NCI-H2107 (cell line): ENCODE measurements at regions not wholly inside any gene's neighbourhood (a gene's known extent, or its start where the extent isn't known, plus 50 kb on each side); places are given as distances from the start of the nearest gene placed in this dataset.

ENCODE experiments used
- DNase-seq: peaks from one replicate; lab custom pipeline; 2025; lab: John Stamatoyannopoulos, UW

DNA sequence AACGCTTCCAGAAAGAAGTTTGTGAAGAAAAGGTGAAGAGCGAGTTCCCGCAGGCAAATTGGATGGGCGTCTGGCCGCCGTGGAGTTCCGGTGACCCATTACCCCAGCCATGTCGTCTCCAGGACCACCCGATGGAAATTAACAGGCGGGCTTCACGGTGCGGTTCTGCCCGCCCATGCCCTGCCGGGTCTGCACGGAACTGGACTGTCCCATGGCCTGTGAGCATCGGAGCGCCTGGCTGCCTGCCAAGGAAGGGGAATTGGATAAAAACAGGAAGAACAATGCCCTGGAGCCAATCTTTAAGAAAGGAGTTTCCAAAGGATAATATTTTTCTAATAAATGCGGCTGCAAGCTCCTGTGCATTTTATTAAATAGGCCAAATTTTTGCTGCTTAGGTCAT lies 319.8 kb upstream of the SLC7A11 start:
- no peak for DNase-seq

DNA sequence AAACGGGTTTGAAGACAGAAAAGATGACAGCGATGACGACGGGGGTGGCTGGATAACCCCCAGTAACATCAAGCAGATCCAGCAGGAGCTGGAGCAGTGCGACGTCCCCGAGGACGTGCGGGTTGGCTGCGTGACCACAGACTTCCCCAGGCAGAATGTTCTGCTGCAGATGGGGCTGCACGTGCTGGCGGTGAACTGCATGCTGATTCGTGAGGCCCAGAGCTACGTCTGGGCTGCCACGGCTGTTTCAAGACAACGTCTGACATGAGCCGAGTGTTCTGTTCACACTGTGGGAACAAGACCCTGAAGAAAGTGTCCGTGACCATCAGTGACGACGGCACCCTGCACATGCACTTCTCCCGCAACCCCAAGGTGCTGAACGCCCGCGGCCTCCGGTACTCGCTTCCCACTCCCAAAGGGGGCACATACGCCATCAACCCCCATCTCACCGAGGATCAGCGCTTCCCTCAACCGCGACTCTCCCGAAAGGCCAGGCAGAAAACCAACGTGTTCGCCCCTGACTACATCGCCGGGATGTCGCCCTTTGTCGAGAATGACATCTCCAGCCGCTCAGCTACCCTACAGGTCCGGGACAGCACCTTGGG lies 319.2 kb upstream of the SLC7A11 start:
- DNase-seq: no peak

DNA sequence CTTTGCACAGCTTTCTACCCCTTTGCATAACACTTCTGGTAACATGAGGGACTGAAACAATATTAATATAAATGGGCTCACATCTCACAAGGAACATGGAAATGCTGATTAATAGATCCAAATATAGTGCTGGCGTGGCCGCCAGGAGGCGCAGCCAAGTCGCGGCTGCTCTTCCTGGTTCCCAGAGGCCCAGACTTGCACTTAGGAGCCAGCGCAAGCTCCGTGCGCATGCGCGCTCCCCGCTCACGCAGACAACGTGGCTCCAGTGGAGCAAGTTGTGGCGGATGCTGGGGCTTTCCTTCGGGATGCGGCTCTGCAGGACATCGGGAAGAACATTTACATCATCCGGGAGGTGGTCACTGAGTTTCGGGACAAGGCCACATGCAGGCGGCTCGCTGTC lies 318.3 kb upstream of the SLC7A11 start:
- DNase-seq: no peak

DNA sequence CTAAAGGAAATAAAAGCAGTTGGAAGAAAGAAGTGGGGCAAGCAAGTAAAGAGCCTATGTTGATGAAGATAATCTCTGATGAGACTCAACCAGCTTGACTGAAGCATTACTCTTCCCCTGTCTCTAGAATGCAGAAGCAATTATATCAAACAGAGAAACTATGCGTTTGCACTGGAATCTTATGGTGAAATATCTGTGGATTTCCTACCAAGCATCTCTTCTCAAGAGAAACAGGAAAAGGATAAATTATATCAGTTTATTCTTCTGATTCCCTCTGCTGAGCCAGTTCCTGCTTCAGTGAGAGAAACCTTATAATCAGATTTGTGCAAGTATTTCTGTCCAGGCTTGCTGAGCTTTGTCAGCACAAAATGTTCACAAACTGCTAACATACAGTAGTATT lies 316.7 kb upstream of the SLC7A11 start:
- no peak for DNase-seq

DNA sequence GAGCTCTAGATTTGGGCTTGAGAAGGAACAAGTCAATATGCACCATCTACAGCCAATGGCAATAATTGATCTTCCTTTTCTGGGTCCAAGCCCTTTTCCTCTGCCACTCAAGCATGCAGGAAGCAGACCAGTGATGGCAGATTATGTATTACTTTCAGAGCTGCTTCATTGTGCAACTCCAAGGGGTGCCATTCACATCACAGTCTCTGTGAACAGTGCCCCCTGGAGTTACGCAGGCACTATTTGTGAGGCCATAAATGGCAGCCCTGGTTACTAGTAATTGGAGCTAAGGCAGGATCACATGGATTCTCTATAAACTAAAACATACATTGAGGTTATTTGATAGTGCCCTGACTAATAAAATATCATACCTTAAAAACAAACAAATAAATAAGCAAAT lies 313.4 kb upstream of the SLC7A11 start:
- DNase-seq: no peak

DNA sequence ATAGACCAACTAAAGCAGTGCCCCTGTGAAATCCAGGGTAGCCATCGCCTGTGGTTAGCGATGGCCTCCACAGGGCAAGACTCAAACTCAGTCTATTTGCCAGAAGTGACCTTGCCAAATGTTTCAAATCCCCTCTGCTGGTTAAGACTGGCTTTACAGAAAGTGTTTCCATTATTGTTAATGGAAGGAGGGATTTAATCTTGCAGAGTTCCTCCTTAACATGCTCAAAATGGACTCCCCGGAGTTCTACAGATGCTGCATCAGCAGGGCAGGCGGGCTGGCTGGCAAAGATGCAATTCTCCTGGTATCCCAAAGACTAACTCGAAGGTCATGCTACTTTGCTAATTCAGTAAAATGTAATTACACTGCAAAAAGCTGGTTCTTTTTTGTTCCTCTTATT lies 313.0 kb upstream of the SLC7A11 start:
- DNase-seq: no peak

DNA sequence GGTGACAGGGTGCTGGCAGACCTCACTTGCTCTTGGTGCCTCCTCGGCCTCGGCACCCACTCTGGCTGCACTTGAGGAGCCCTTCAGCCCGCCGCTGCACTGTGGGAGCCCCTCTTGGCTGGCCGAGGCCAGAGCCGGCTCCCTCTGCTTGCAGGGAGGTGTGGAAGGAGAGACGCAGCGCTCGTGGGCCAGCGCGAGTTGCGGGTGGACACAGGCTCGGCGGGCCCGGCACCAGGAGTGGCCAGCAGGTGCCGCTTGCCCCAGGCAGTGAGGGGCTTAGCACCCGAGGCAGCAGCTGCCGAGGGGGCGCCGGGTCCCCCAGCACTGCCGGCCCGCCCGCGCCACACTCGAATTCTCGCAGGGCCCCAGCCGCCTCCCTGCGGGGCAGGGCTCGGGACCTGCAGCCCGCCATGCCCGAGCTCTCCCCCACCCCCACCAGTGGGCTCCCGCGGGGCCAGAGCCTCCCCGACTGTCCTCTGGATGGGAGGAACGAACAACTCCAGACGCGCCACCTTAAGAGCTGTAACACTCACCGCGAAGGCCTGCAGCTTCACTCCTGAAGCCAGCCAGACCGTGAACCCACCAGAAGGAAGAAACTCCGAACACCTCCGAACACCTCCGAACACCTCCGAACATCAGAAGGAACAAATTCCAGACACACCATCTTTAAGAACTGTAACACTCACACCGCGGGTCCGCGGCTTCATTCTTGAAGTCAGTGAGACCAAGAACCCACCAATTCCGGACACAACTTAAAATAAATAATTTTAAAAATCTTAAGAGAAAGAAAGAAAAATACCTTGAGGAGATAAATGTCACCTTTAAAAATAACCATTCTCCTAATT lies 311.1 kb upstream of the SLC7A11 start:
- DNase-seq: no peak

DNA sequence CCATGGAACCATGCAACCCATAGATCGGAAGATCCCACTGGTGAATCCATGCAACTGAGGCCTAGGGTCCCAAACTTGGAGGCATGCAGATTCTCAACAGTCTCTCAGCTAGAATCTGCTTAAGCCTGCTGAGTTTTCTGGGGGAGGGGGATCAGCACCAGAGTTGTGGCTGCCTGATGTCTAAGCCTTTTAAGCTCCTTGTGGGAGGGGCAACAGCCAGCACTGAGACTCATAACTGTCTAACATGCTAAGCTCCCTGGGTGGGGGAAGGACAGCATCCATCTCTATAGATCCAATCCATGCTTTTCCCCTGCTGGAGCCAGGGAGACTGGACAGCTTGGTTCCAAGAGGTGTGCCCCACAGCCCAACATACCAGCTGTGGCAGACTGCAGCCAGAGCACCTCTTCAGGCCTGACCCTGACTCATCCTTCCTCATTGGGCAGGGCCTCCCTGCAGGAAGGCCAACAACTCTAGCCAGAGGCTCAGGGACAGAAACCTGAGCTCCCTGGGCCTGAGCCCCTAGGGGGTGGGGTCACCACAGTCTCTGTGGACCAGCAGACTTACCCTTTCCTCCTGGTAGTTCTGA lies 300.1 kb upstream of the SLC7A11 start:
- no peak for DNase-seq

DNA sequence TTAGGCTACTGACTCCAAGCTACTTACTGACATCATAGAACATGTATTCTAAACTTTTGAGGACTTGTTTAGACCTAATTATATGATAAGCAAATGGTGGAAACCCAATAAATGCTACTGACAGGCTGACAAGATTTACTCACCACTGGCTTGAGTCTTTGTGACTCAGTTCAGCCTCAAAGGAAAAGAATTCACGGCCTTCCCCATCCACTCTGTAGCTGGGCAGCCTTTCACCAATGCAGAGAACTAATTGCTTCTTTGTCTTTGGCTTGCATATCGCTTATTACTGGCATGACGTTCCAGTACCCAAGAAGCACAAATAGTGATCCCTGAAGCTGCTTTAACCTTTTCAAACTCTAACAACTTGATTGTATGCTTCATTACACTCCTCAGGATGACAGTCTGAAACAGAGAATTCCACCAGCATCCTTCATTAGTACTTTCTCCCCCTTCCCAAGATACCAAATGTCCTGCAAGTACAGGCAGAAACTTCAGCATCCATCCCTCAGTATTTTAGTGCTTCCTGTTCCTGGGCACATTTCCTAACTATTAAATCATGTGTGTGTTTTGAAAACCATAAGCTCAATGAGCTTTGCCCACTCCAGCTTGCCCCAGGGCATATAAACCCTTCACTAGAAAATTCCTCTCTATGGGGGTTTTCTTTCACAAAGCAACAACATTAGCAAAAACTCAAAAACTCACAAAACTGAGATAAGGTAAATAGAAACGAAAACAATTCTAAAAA lies 298.1 kb upstream of the SLC7A11 start:
- no peak for DNase-seq

DNA sequence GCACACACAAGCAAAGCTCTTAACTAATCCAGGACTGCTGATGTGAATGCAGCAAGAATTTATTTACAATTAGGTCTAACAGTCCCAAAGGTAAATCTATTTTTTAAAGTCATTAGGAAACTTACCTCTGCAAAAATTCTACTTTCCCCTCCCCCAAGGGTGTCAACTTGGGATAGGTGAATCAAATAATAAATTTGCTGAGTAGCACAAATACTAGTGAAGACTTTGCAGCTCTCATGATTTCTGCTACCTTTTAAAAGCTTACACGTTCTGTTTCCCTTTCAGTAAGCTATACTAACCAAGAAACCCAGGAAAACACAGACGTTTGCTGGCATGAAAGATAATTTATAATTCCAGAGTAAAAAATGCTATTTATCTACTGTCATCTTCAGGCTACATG lies 296.6 kb upstream of the SLC7A11 start:
- no peak for DNase-seq

DNA sequence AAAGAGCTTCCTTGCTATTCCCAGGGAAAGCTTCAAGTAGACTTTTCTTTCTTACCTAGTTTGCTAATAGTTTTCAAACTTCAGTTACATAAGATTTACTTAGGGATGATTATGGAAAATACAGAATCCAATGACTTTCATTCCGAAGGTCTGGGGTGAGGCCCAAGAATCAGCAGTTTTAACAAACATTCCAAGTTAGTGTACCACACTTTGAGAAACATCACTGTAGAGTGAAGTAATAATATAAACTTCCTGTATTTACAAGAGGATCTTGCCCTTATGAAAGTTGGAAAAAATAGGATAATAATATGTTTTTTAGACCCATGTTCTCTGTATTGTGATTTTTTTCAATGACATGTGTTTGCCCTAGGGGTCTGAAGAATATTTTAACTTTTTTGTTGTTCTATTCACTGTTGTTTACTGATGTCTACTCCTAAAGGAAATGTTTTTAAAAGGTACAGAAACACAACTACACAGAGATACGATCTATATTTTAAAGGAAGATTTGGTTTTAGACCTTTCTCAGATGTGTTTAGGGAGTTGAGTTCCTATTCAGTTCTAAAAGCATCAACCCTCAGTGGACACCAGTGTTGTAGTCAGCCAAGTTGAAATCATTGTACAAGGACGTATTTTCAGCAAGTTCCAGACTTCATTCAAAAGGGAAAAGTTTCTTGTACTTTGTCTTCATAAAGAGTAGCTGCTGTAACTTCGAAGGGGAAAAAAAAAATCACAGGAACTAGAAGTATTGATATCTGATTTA lies 295.8 kb upstream of the SLC7A11 start:
- DNase-seq: no peak

DNA sequence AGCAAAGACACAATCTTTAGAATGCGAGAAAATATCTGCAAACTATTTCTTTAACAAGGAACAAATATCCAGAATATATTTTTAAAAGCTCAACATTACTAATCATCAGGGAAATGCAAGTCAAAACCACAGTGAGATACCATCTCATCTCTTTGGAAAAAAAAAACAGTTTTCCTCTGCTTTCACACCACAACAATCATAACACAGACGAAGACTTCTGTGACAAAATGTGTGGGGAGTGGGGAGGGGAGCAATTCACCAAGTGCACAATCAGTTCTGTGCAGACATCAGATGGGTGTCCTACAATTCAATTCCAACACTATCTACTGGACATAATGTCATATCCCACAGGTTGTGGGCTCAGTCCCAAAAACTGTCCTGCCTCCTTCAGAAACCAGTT lies 293.2 kb upstream of the SLC7A11 start:
- DNase-seq: no peak

DNA sequence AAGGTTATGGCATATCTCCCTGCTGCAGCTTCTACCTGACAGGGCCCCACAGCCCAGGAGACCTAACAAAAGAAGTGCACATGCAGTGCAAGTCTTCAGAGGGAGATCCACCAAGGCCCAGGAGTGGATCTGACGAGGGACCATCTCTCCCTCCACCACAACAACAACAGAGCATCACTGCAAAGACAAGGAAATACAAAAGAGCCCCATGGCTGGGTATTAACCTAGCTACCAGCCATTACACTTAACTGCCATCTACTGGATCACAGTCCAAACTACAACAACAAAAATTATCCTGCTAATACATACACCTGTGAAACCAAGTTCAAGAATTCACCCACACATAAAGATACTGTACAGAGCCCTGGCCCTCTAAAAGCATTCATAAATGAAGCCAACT lies 280.2 kb upstream of the SLC7A11 start:
- no peak for DNase-seq

DNA sequence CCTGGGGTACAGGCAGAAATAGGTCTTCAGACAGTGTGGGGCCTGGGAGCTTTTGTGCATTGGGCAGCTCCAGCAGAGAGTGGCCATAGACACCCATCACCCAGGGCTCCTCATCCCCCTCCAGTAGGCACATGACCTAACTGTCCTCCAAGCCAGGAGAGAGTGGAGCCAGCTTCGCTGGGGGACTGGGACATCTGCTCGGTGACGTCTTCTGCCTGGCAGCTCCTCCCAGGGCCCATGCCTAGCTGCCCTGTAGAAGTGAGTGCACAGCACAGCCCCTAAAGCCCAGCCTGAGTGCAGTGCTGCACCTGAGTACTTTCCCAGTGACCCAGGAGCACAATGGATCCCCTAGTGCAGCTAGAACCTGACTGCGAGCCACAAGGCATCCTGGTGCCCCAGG lies 279.7 kb upstream of the SLC7A11 start:
- no peak for DNase-seq

DNA sequence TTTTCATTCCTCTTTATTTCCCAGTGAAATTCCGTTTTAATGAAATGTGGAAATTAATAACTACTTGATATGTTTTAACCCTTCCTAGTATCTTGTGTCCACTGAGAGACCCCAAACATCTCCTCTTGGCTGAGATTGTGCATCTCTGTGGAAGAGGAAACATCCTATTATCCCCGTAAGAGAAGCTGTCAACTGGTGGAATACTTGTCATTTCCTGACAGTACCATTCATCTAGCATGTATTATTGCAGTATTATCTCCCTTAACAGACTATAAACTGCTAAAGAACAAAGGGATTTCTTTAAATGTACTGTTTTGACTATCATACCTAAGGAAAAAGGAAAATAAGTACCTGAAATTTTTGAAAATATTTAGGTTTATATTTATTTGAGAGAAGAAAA lies 277.3 kb upstream of the SLC7A11 start:
- DNase-seq: no peak

DNA sequence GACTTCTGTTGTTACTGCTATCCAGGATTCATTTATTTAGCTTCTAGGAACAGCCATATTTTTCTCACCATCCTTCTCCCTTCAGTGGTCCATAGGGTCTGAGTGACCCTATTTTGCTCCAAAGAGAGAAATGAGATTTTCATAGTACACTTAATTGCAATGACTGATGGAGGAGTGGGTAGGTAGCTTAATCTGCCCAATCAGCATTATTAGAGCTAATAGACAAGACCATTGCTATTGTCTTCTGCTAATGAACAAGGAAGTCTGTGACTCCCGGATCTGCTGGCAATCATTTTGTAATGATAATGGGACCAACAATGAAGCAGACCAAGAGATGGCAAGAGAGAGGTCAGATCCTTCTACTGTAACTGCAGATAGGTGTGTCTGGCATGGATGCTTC lies 271.4 kb upstream of the SLC7A11 start:
- DNase-seq: no peak

DNA sequence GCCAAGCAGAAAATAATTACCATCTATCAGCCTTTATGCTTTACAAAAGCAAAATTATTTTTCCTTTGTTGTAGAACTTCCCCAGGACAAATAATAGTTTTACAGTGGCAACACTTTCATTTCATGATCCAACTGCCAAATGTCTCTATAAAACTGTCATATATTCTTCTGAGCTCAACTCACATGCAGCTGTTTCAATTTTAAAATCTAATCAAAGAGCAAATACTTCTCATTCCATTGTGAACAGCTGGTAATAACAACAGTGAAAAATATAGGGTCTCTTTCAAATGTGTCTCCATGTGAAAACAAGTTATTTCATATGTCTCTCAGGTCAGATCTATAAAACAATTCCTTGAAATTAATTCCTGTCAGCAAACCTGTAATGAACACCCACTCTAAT lies 270.6 kb upstream of the SLC7A11 start:
- no peak for DNase-seq

DNA sequence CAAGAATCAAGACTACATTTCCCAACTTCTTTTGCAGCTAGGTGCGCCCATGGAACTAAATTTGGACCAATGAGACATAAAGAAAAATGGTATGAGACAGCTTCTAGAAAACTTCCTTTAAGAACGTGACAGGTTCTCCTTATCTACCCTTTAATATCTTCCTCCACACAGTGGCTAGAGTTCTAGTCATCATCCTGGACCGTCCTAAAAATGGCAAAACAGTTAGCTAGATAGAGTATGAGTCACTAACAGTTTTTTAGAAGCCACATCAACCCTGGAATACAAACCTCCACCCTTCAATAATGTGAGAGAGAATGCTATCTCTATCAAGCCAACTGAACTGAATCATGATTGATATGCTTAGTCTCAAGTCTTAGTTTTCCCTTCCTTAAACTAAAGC lies 267.9 kb upstream of the SLC7A11 start:
- no peak for DNase-seq

DNA sequence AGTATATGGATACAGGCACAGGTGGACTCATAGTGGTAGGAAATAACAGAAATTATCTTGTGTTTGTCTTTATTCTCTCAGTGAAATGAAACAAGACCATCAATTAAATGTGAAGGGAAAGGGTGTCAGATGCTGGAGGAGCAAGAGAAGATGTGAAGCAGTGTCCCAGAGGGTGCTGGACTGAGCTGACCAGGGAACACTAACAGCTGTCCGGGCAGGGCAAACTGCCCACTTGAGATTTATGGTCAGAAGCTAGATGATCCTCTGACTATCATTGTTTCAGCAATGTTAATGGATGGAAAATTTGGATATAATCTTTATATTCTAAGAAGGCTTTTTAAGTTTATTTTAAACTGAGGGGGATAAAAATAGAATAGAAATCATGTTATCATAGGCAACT lies 267.2 kb upstream of the SLC7A11 start:
- no peak for DNase-seq

DNA sequence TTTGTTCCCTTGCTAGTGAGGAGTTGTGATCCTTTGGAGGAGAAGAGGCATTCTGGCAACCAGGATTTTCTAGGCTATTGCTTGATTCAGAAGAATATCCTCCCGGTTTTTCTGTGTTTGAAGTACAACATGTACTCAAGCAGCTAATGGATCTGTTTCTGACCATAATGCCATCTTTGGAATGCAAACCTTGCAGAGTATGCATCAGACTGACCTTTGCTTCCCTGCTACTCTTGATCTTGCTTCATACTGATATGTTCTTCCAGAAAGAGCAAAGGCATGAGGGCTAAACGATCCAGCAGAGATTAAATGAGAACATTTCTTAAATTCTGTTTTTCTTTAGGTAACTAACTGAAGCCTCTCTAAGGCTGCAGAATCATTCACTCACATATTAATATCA lies 265.4 kb upstream of the SLC7A11 start:
- DNase-seq: no peak

DNA sequence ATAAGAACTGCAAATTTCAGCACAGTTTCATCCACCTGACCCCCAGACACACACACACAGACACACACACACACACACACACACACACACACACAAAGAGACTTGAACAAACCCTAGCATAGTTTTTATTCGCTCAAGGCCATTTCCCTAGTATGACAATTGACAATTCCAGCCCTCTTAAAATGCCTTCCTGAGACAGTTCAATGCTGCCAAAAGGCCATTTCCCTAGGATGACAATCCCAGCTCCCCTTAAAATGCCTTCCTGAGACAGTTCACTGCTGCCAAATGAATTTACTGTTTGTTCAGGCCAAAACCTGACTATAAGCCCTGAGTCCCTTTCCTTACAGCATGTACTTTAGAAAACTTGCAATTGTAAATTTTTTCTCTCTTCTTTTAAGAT lies 259.5 kb upstream of the SLC7A11 start:
- DNase-seq: no peak

DNA sequence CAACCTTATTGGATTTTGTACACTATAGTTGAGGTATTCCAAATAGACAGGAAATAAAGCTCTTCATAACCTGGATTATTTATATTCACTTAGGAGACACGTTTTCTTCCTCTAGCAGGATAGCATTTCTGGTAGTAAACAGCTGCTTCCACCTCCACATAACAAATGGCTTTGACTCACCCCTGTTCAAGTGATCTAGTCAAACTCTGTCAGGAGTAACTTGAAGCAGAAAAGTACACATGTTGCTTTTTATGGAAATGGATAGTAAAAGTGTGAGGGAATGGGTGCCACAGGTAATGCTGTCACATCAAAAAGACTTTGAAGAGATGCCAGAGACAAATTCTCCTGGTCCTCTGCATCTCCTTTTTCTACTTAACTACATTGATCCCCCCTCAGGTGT lies 258.7 kb upstream of the SLC7A11 start:
- no peak for DNase-seq
